Smooth muscle cell (in vitro differentiated cells): ENCODE measurements at regions not wholly inside any gene's neighbourhood (a gene's known extent, or its start where the extent isn't known, plus 50 kb on each side); places are given as distances from the start of the nearest gene placed in this dataset.

ENCODE experiments used
- DNase-seq: peaks from one replicate; lab custom pipeline; 2025; ENCODE audit not compliant: unreplicated experiment; lab: John Stamatoyannopoulos, UW
- H2AFZ ChIP-seq: fragments of 200-600 bp; sonication (generic); 2 replicates; pipeline ENCODE4 v1.6.0; 2016; ENCODE audit warnings: antibody characterized with exemption, low read depth, mild to moderate bottlenecking
- H3F3A ChIP-seq: fragments of 200-600 bp; sonication (generic); 2 replicates; pipeline ENCODE4 v1.6.0; 2017; ENCODE audit warnings: antibody characterized with exemption, low read depth
- H3K27ac ChIP-seq: fragments of 200-600 bp; sonication (generic); 2 replicates; pipeline ENCODE4 v1.5.1; 2016; ENCODE audit warnings: low read depth, mild to moderate bottlenecking
- H3K27me3 ChIP-seq: fragments of 200-600 bp; sonication (generic); 2 replicates; pipeline ENCODE4 v1.6.1; 2016; ENCODE audit warnings: low read depth, mild to moderate bottlenecking
- H3K36me3 ChIP-seq: fragments of 200-600 bp; sonication (generic); 2 replicates; pipeline ENCODE4 v1.5.1; 2016; ENCODE audit warnings: low read depth
- H3K4me1 ChIP-seq: fragments of 200-600 bp; sonication (generic); 2 replicates; pipeline ENCODE4 v1.5.1; 2016; ENCODE audit warnings: low read depth
- H3K4me2 ChIP-seq: fragments of 200-600 bp; sonication (generic); 2 replicates; pipeline ENCODE4 v1.6.0; 2016; ENCODE audit warnings: mild to moderate bottlenecking
- H3K4me3 ChIP-seq: fragments of 200-600 bp; sonication (generic); 2 replicates; pipeline ENCODE4 v1.5.1; 2016; ENCODE audit warnings: mild to moderate bottlenecking
- H3K79me2 ChIP-seq: fragments of 200-600 bp; sonication (generic); 2 replicates; pipeline ENCODE4 v1.6.0; 2016; ENCODE audit warnings: low read depth, mild to moderate bottlenecking
- H3K9ac ChIP-seq: fragments of 200-600 bp; sonication (generic); 2 replicates; pipeline ENCODE4 v1.6.0; 2016; ENCODE audit warnings: low read depth
- H3K9me3 ChIP-seq: fragments of 200-600 bp; sonication (generic); replicated peaks from 2 replicates; pipeline ENCODE4 v1.5.1; 2016; ENCODE audit warnings: low read depth
- H4K20me1 ChIP-seq: fragments of 200-600 bp; sonication (generic); 2 replicates; pipeline ENCODE4 v1.6.0; 2016; ENCODE audit warnings: low read depth
- whole genome bisulfite sequencing: methylation state at CpG from one replicate; pipeline ENCODE4 v1.1.7; 2016; ENCODE audit warnings: low lambda C conversion rate; 5-methylcytosine and 5-hydroxymethylcytosine counted together
- TF ChIP-seq, protein P1 (sequence below): fragments of 200-600 bp; sonication (generic); IDR thresholded peaks from 2 replicates; pipeline ENCODE4 v1.5.1; 2017; ENCODE audit warnings: borderline replicate concordance, mild to moderate bottlenecking, antibody characterized with exemption; ENCODE audit not compliant: insufficient read depth, poor library complexity, severe bottlenecking

DNA sequence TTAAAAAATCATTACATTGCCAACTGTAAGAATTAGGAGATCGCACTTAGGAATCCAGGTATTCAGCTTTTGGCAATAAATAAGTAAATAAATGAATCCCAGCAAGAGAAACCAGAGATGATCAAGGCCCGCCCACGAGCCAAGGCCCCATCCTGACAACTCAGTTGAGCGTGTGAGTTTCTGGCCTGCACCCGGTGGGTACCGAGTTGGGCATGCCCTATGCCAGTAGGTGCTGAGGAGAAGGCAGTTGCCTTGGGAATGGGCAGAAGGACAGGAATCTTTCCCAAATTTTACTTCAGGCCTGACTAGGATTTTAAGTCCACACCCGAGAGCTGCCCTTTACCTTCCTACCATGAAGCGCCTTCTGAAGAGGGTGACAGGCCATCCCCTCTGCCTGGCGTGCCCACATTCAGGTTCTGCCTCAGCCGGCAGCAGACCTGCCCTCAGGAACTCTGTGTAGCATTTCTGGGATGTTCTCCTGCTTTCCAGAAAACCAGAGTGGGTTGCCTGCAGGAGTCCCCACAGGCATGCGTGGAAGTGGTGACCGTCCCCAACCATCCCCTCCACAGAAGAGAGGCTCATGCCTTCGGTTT, 99.3 kb upstream of the ALDH1A3 start:
- H3K79me2 ChIP-seq: no peaks in the 10 kb centered on the region
- TF ChIP-seq, protein P1, sequence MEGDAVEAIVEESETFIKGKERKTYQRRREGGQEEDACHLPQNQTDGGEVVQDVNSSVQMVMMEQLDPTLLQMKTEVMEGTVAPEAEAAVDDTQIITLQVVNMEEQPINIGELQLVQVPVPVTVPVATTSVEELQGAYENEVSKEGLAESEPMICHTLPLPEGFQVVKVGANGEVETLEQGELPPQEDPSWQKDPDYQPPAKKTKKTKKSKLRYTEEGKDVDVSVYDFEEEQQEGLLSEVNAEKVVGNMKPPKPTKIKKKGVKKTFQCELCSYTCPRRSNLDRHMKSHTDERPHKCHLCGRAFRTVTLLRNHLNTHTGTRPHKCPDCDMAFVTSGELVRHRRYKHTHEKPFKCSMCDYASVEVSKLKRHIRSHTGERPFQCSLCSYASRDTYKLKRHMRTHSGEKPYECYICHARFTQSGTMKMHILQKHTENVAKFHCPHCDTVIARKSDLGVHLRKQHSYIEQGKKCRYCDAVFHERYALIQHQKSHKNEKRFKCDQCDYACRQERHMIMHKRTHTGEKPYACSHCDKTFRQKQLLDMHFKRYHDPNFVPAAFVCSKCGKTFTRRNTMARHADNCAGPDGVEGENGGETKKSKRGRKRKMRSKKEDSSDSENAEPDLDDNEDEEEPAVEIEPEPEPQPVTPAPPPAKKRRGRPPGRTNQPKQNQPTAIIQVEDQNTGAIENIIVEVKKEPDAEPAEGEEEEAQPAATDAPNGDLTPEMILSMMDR: no peak
- H3K4me3 ChIP-seq: no peak overlapping the region
- H3K9me3 ChIP-seq: no peaks in the 10 kb centered on the region
- no peak overlapping the region for H2AFZ ChIP-seq
- 92% methylated on average over 13 of the region's 13 CpGs for WGBS
- no peak overlapping the region for H3K27ac ChIP-seq
- H3K36me3 ChIP-seq: no peaks in the 10 kb centered on the region
- H4K20me1 ChIP-seq: no peaks in the 10 kb centered on the region
- H3K4me2 ChIP-seq: no peak overlapping the region
- no peak for DNase-seq
- no peaks in the 10 kb centered on the region for H3K4me1 ChIP-seq
- H3F3A ChIP-seq: no peaks in the 10 kb centered on the region
- no peak overlapping the region for H3K9ac ChIP-seq
- H3K27me3 ChIP-seq: no peaks in the 10 kb centered on the region

GRCh38 chr15:100781061-100781960, 98.3 kb upstream of the ALDH1A3 start:
- Histone ChIP-seq H4K20me1 (no peaks in the 10 kb centered on the region), H3K27ac (no peak overlapping the region), H3K27me3 (no peaks in the 10 kb centered on the region), H3K4me3 (no peak overlapping the region), H3K79me2 (no peaks in the 10 kb centered on the region), H3F3A (no peaks in the 10 kb centered on the region), H2AFZ (no peak overlapping the region), H3K9me3 (no peaks in the 10 kb centered on the region), H3K36me3 (no peaks in the 10 kb centered on the region), H3K4me2 (no peak overlapping the region), H3K9ac (no peak overlapping the region), H3K4me1 (no peaks in the 10 kb centered on the region)
- DNase-seq: no peak
- WGBS: 81% methylated on average over 11 of the region's 11 CpGs
- TF ChIP-seq, protein P1: no peak

DNA sequence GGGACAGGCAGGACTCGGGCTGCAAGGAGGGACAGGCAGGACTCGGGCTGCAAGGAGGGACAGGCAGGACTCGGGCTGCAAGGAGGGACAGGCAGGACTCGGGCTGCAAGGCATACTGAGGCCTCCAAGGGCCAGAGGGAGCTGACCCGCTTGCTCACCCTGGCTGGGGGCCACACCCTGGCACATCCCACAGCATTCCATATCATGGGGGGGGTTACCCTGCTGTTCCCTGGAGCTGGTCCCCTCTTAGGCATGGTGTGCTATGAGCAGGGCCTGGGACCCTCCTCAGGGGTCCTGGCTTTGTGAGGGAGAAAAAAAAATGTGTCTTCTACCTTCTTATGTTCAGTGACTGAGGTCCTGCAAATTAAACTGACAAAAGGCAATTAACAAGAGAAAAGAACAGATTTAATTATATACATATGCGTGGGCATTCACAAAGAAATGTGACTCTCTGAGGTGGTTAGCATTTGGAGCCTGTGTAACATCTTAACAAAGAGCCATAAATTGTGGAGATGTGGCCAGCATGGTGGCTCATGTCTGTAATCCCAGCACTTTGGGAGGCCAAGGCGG, 97.6 kb upstream of the ALDH1A3 start:
- Histone ChIP-seq H3K79me2 (no peaks in the 10 kb centered on the region), H3K4me2 (no peak overlapping the region)
- DNase-seq: no peak

More for the DNA sequence above, 97.6 kb upstream of the ALDH1A3 start:
- no peaks in the 10 kb centered on the region for H4K20me1 ChIP-seq
- H3K27me3 ChIP-seq: no peaks in the 10 kb centered on the region
- no peaks in the 10 kb centered on the region for H3K36me3 ChIP-seq
- H3K4me3 ChIP-seq: no peak overlapping the region
- H3F3A ChIP-seq: no peaks in the 10 kb centered on the region
- 95% methylated on average over 7 of the region's 7 CpGs for WGBS
- no peaks in the 10 kb centered on the region for H3K9me3 ChIP-seq
- no peak overlapping the region for H3K27ac ChIP-seq
- no peak overlapping the region for H3K9ac ChIP-seq
- no peak overlapping the region for H2AFZ ChIP-seq
- H3K4me1 ChIP-seq: no peaks in the 10 kb centered on the region
- TF ChIP-seq, protein P1: no peak
